GM21360 (cell line): ENCODE measurements at regions not wholly inside any gene's neighbourhood (a gene's known extent, or its start where the extent isn't known, plus 50 kb on each side); places are given as distances from the start of the nearest gene placed in this dataset.

ENCODE experiments used
- ATAC-seq: cut with Tn5 transposase; IDR thresholded peaks from one replicate; pipeline ENCODE4 v1.9.1; 2021; ENCODE audit warnings: mild to moderate bottlenecking, moderate library complexity; ENCODE audit not compliant: unreplicated experiment

- ATAC-seq = no peak
Observed at GRCh38 chr2:14540015-14540414, 92.5 kb upstream of the LRATD1 start.

GRCh38 chr2:14543284-14543683 is 89.2 kb upstream of the LRATD1 start:
- no peak for ATAC-seq

- ATAC-seq = no peak
Observed at GRCh38 chr2:14544247-14544646, 88.3 kb upstream of the LRATD1 start.

- no peak for ATAC-seq
Observed at GRCh38 chr2:14547830-14548229, 84.7 kb upstream of the LRATD1 start.

GRCh38 chr2:14550658-14551057 is 81.9 kb upstream of the LRATD1 start:
- ATAC-seq = no peak

GRCh38 chr2:14551069-14551468 is 81.4 kb upstream of the LRATD1 start:
- ATAC-seq = no peak

- no peak for ATAC-seq
Observed at GRCh38 chr2:14552286-14552685, 80.2 kb upstream of the LRATD1 start.

GRCh38 chr2:14552818-14553217 is 79.7 kb upstream of the LRATD1 start:
- no peak for ATAC-seq

GRCh38 chr2:14554849-14555545 is 77.5 kb upstream of the LRATD1 start:
- ATAC-seq = no peak

GRCh38 chr2:14557111-14557510 is 75.4 kb upstream of the LRATD1 start:
- no peak for ATAC-seq

GRCh38 chr2:14557916-14558315 is 74.6 kb upstream of the LRATD1 start:
- ATAC-seq = no peak

GRCh38 chr2:14558335-14558919 is 74.1 kb upstream of the LRATD1 start:
- no peak for ATAC-seq

GRCh38 chr2:14560716-14561115 is 71.8 kb upstream of the LRATD1 start:
- ATAC-seq = no peak

GRCh38 chr2:14563324-14563723 is 69.2 kb upstream of the LRATD1 start:
- no peak for ATAC-seq

GRCh38 chr2:14565666-14566065 is 66.9 kb upstream of the LRATD1 start:
- no peak for ATAC-seq

GRCh38 chr2:14567561-14567960 is 65.0 kb upstream of the LRATD1 start:
- no peak for ATAC-seq

GRCh38 chr2:14569294-14569693 is 63.2 kb upstream of the LRATD1 start:
- ATAC-seq = no peak

- no peak for ATAC-seq
Observed at GRCh38 chr2:14572633-14573032, 59.9 kb upstream of the LRATD1 start.

- no peak for ATAC-seq
Observed at GRCh38 chr2:14577843-14578242, 54.7 kb upstream of the LRATD1 start.
